NCI-H446 (cell line): ENCODE measurements at regions not wholly inside any gene's neighbourhood (a gene's known extent, or its start where the extent isn't known, plus 50 kb on each side); places are given as distances from the start of the nearest gene placed in this dataset.
"Not testable (repeated sequence)": the region's sequence is repeated elsewhere in the genome, so short reads cannot be mapped to it uniquely, and the experiment has no call there.

Experiments
- DNase-seq, 2 experiments: peaks; one replicate each; lab custom pipeline; 2025; lab: John Stamatoyannopoulos, UW

- DNase-seq, result no peak
These were observed 1698.4 kb upstream of the PCDH10 start for GRCh38 chr4:131450572-131451209.

GRCh38 chr4:131459430-131460101, 1689.5 kb upstream of the PCDH10 start:
- peak; percentile 16 to 70 for DNase-seq

GRCh38 chr4:131470360-131470759, 1678.7 kb upstream of the PCDH10 start:
- no peak for DNase-seq

GRCh38 chr4:131488772-131489171, 1660.3 kb upstream of the PCDH10 start:
- DNase-seq, result no peak

- DNase-seq, result not testable (repeated sequence)
These were observed 1652.9 kb upstream of the PCDH10 start for GRCh38 chr4:131496211-131496610.

- peak; percentile 88 to 96 for DNase-seq
These were observed 1649.8 kb upstream of the PCDH10 start for GRCh38 chr4:131499141-131499873.

GRCh38 chr4:131509521-131509920, 1639.6 kb upstream of the PCDH10 start:
- DNase-seq, result peak; percentile 33 to 71

- DNase-seq, result no peak
These were observed 1622.4 kb upstream of the PCDH10 start for GRCh38 chr4:131526686-131527085.

GRCh38 chr4:131531087-131531486, 1618.0 kb upstream of the PCDH10 start:
- DNase-seq, result no peak

- DNase-seq, result no peak
These were observed 1614.0 kb upstream of the PCDH10 start for GRCh38 chr4:131534944-131535645.

GRCh38 chr4:131540256-131540655, 1608.8 kb upstream of the PCDH10 start:
- DNase-seq, result no peak

- no peak for DNase-seq
These were observed 1601.5 kb upstream of the PCDH10 start for GRCh38 chr4:131547506-131547981.

- no peak for DNase-seq
These were observed 1597.8 kb upstream of the PCDH10 start for GRCh38 chr4:131551306-131551705.

GRCh38 chr4:131566026-131566425, 1583.1 kb upstream of the PCDH10 start:
- DNase-seq, result no peak

- no peak for DNase-seq
These were observed 1564.5 kb upstream of the PCDH10 start for GRCh38 chr4:131584587-131584986.

- DNase-seq, result no peak
These were observed 1554.0 kb upstream of the PCDH10 start for GRCh38 chr4:131595140-131595539.

- DNase-seq, result no peak
These were observed 1545.4 kb upstream of the PCDH10 start for GRCh38 chr4:131603705-131604104.

- DNase-seq, result no peak
These were observed 1540.1 kb upstream of the PCDH10 start for GRCh38 chr4:131609039-131609438.

- not testable (repeated sequence) for DNase-seq
These were observed 1538.6 kb upstream of the PCDH10 start for GRCh38 chr4:131610517-131610916.

- DNase-seq, result no peak
These were observed 1535.8 kb upstream of the PCDH10 start for GRCh38 chr4:131613086-131613823.

GRCh38 chr4:131613824-131614216, 1535.3 kb upstream of the PCDH10 start:
- no peak for DNase-seq

GRCh38 chr4:131632877-131633276, 1516.2 kb upstream of the PCDH10 start:
- DNase-seq, result no peak
